ENCODE measurements at regions not wholly inside any gene's neighbourhood (a gene's known extent, or its start where the extent isn't known, plus 50 kb on each side); places are given as distances from the start of the nearest gene placed in this dataset.

- Histone ChIP-seq H3K4me1 (ENCODE audit: control insufficient read depth in 1 of 2, insufficient read depth in 2 of 2, low read length in 2 of 2) (no peaks in the 10 kb centered on the region), H4K20me1 (ENCODE audit: insufficient read depth) (no peaks in the 10 kb centered on the region), H3K9me2 (ENCODE audit: insufficient read depth) (no peaks in the 10 kb centered on the region), H3K9ac (ENCODE audit: low read length) (no peak overlapping the region), H2AFZ (ENCODE audit: low read depth, low read length, poor library complexity, severe bottlenecking) (no peak overlapping the region), H3K27me3 (ENCODE audit: insufficient read depth, low read length) (no peaks in the 10 kb centered on the region), H3K4me3 (replicated peaks in 1 of 2; ENCODE audit: low read depth in 1 of 2, low read length in 2 of 2) (no peak overlapping the region), H3K36me3 (ENCODE audit: control insufficient read depth in 1 of 2, insufficient read depth in 2 of 2, low read length in 2 of 2) (no peaks in the 10 kb centered on the region), H3K27ac (ENCODE audit: low read depth, low read length) (no peak overlapping the region), H3K4me2 (ENCODE audit: low read length) (no peak overlapping the region), H3K79me2 (ENCODE audit: insufficient read depth, low read length) (no peaks in the 10 kb centered on the region), H3K9me3 (ENCODE audit: control insufficient read depth in 1 of 2, insufficient read depth in 1 of 2, low read depth in 1 of 2, low read length in 2 of 2) (no peaks in the 10 kb centered on the region)
- ChIA-PET RAD21 (ENCODE audit: low non-redundant PET in 1 of 2, low total read pairs in 2 of 2, uncharacterized antibody in 2 of 2, unreplicated experiment in 2 of 2) (no interaction called here), CTCF (no interaction called here), POLR2A (no interaction called here)
- ATAC-seq, result no peak
- no TSS peak for BruUV-seq (replicated peaks)
- intact Hi-C loops (cut with micrococcal nuclease), result no loop called here
- no peak for TF ChIP-seq RAD21 (IDR thresholded peaks at IDR 0.05; ENCODE audit: low read depth)
- no peak for TF ChIP-seq ELF1 (IDR thresholded peaks at IDR 0.05; ENCODE audit: borderline replicate concordance, low read depth)
- TF ChIP-seq YY1 (IDR thresholded peaks at IDR 0.05; ENCODE audit: extremely low read depth, insufficient replicate concordance, low read depth, low read length), result no peak
- no peak for TF ChIP-seq POLR2A (IDR thresholded peaks at IDR 0.05; ENCODE audit: borderline replicate concordance, extremely low read depth, insufficient read depth, insufficient read length)
- TF ChIP-seq JUND (IDR thresholded peaks at IDR 0.05), result no peak
- TF ChIP-seq, protein P1, sequence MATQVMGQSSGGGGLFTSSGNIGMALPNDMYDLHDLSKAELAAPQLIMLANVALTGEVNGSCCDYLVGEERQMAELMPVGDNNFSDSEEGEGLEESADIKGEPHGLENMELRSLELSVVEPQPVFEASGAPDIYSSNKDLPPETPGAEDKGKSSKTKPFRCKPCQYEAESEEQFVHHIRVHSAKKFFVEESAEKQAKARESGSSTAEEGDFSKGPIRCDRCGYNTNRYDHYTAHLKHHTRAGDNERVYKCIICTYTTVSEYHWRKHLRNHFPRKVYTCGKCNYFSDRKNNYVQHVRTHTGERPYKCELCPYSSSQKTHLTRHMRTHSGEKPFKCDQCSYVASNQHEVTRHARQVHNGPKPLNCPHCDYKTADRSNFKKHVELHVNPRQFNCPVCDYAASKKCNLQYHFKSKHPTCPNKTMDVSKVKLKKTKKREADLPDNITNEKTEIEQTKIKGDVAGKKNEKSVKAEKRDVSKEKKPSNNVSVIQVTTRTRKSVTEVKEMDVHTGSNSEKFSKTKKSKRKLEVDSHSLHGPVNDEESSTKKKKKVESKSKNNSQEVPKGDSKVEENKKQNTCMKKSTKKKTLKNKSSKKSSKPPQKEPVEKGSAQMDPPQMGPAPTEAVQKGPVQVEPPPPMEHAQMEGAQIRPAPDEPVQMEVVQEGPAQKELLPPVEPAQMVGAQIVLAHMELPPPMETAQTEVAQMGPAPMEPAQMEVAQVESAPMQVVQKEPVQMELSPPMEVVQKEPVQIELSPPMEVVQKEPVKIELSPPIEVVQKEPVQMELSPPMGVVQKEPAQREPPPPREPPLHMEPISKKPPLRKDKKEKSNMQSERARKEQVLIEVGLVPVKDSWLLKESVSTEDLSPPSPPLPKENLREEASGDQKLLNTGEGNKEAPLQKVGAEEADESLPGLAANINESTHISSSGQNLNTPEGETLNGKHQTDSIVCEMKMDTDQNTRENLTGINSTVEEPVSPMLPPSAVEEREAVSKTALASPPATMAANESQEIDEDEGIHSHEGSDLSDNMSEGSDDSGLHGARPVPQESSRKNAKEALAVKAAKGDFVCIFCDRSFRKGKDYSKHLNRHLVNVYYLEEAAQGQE (IDR thresholded peaks at IDR 0.05; ENCODE audit: low read depth), result no peak
- TF ChIP-seq MAX (IDR thresholded peaks at IDR 0.05), result no peak
- no peak for TF ChIP-seq SRF (IDR thresholded peaks at IDR 0.05; ENCODE audit: low read depth)
- TF ChIP-seq ZNF274 (IDR thresholded peaks at IDR 0.05; ENCODE audit: low read depth, low read length), result no peak
- TF ChIP-seq CEBPB (IDR thresholded peaks at IDR 0.05; ENCODE audit: low read depth), result no peak
- TF ChIP-seq FOSL1 (IDR thresholded peaks at IDR 0.05; ENCODE audit: low read depth), result no peak
- TF ChIP-seq SP1 (IDR thresholded peaks at IDR 0.05; ENCODE audit: low read depth), result no peak
- TF ChIP-seq, protein P2, sequence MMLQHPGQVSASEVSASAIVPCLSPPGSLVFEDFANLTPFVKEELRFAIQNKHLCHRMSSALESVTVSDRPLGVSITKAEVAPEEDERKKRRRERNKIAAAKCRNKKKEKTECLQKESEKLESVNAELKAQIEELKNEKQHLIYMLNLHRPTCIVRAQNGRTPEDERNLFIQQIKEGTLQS (IDR thresholded peaks at IDR 0.05), result no peak
- no peak for DNase-seq (ENCODE audit: low read depth, low spot score)
These were observed 177.0 kb upstream of the VASH1 start for GRCh38 chr14:76584271-76584702.
